CD4-positive, alpha-beta T cell treated with Interleukin-10 for 1 hour (primary cell): ENCODE measurements at regions not wholly inside any gene's neighbourhood (a gene's known extent, or its start where the extent isn't known, plus 50 kb on each side); places are given as distances from the start of the nearest gene placed in this dataset.
A peak's percentile ranks its signal among the peaks of the same experiment; 100 is the strongest.
"Not testable (repeated sequence)": the region's sequence is repeated elsewhere in the genome, so short reads cannot be mapped to it uniquely, and the experiment has no call there.

Experiments used
- DNase-seq: peaks from one replicate; pipeline ENCODE4 v3.0.0-alpha.2; 2020

GRCh38 chr17:59494757-59495368 lies 70.5 kb upstream of the DHX40 start:
- DNase-seq: no peak

GRCh38 chr17:59496178-59496577 lies 69.2 kb upstream of the DHX40 start:
- no peak for DNase-seq

GRCh38 chr17:59498530-59499307 lies 66.7 kb upstream of the DHX40 start:
- no peak for DNase-seq

- not testable (repeated sequence) for DNase-seq
These were observed 65.2 kb upstream of the DHX40 start for GRCh38 chr17:59500086-59500655.

- DNase-seq: no peak
These were observed 63.7 kb upstream of the DHX40 start for GRCh38 chr17:59501690-59502089.

- no peak for DNase-seq
These were observed 62.6 kb upstream of the DHX40 start for GRCh38 chr17:59502800-59503199.

- no peak for DNase-seq
These were observed 61.9 kb upstream of the DHX40 start for GRCh38 chr17:59503500-59503899.

GRCh38 chr17:59504821-59505220 lies 60.6 kb upstream of the DHX40 start:
- DNase-seq: no peak

- DNase-seq: no peak
These were observed 59.7 kb upstream of the DHX40 start for GRCh38 chr17:59505610-59506276.

GRCh38 chr17:59506894-59507726 lies 58.3 kb upstream of the DHX40 start:
- DNase-seq: no peak

GRCh38 chr17:59508999-59509625 lies 56.3 kb upstream of the DHX40 start:
- DNase-seq: no peak

- no peak for DNase-seq
These were observed 54.8 kb upstream of the DHX40 start for GRCh38 chr17:59510611-59511010.

- no peak for DNase-seq
These were observed 53.7 kb upstream of the DHX40 start for GRCh38 chr17:59511726-59512125.

- DNase-seq: no peak
These were observed 52.5 kb upstream of the DHX40 start for GRCh38 chr17:59512844-59513385.

GRCh38 chr17:59513934-59514841 lies 51.2 kb upstream of the DHX40 start:
- peak; percentile 7 for DNase-seq
